Left colon (tissue), 2 donors: ENCODE measurements at regions not wholly inside any gene's neighbourhood (a gene's known extent, or its start where the extent isn't known, plus 50 kb on each side); places are given as distances from the start of the nearest gene placed in this dataset.
"Not testable (repeated sequence)": the region's sequence is repeated elsewhere in the genome, so short reads cannot be mapped to it uniquely, and the experiment has no call there.

Source experiments
- ATAC-seq: fragments of 200-7000 bp; cut with Tn5 transposase; one replicate; pipeline ENCODE4 v1.9.1; 2020; ENCODE audit warnings: mild to moderate bottlenecking, moderate library complexity
- DNase-seq, 2 donors: peaks; one replicate each; pipeline ENCODE4 v3.0.0-alpha.2; 2020
- intact Hi-C, 2 donors: fragments of 100-400 bp; cut with DNase I in 1 of 2; cut with micrococcal nuclease in 1 of 2; formaldehyde crosslinking; loops; one replicate each; pipeline versions ENCODE4 v1.11.2 to v1.14.0; 2022; cut with DNase I, micrococcal nuclease
- donor health status: DM: no; HTN: no; CAD: no.
- donor health status: DM: yes; HTN: yes; CAD: no.

- DNase-seq (no peak), ATAC-seq (no peak)
- intact Hi-C loops, result no loop called here
Observed at GRCh38 chrX:150094375-150094774, 156.1 kb upstream of the EOLA2 start.

- intact Hi-C loops, result no loop called here
- DNase-seq (no peak), ATAC-seq (no peak)
Observed at GRCh38 chrX:150094996-150095395, 156.7 kb upstream of the EOLA2 start.

DNA sequence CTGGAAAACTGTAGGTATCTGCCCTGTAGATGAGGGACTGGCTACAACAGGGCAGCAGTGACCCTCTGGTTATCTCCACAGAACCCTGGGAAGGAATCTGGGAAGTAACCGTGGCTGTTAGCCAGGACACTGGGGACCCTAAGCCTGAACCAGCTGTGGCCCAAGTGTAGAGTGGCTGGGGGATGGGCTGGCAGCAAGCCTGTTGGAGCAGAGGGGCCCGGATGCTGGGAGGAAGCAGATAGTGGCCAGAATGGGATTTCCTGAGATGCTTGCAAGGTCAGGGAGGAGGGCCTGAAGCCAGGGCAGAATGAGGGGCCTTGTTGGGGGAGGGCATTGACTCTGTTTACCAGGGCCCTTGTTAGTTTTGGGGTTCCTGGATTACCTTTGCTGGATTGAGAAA, 161.0 kb upstream of the EOLA2 start:
- DNase-seq, result no peak
- intact Hi-C loops, result no loop called here
- no peak for ATAC-seq

- intact Hi-C loops, result no loop called here
- ATAC-seq, result no peak
- no peak for DNase-seq
Observed at GRCh38 chrX:150100261-150100660, 162.0 kb upstream of the EOLA2 start.

DNA sequence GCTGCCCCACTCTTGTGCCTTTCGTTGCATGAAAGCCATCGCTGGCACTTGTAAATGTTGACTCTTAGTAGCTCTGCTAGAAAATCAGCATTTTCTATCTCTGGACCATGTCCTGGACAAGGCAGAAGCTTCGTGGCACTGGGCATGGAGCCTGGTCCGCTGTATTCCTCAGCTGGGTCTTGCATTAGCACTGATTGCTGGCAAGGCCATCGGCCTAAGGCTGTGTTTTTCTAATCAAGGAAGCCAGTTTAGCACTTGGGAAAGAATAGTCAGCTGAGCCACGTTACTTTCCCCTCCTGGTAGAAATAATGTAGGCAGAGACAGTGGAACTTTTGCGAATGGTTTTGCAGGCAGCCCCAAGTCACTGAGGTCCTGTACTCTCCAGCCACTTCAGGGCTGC, 180.2 kb upstream of the EOLA2 start:
- DNase-seq, result no peak
- ATAC-seq, result no peak
- intact Hi-C loops, result no loop called here

DNA sequence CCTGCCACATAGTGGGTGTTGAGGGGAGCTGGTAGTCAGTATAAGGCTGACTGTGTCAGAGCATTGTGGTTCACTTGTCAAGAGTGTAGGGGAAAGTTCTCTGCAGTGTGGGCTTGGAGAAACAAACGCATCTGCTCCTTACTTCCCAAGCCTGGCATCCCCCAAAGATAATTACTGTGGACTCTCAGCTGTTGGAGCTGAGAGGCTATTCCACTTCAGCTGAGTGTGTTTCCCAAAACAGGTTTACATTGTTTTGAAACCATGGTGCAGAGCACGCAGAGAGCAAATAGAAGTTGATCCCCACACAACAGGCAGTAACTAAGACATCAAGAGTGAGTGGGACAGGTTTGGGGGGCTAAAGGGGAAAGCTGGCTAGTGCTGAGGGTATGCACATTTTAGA, 181.0 kb upstream of the EOLA2 start:
- intact Hi-C loops, result no loop called here
- no peak for DNase-seq
- ATAC-seq, result no peak

- ATAC-seq, intact Hi-C loops, DNase-seq: not testable (repeated sequence)
Observed at GRCh38 chrX:150125045-150125444, 186.8 kb upstream of the EOLA2 start.

GRCh38 chrX:150127216-150127615, 188.9 kb upstream of the EOLA2 start:
- DNase-seq, result no peak
- intact Hi-C loops, result no loop called here
- no peak for ATAC-seq

DNA sequence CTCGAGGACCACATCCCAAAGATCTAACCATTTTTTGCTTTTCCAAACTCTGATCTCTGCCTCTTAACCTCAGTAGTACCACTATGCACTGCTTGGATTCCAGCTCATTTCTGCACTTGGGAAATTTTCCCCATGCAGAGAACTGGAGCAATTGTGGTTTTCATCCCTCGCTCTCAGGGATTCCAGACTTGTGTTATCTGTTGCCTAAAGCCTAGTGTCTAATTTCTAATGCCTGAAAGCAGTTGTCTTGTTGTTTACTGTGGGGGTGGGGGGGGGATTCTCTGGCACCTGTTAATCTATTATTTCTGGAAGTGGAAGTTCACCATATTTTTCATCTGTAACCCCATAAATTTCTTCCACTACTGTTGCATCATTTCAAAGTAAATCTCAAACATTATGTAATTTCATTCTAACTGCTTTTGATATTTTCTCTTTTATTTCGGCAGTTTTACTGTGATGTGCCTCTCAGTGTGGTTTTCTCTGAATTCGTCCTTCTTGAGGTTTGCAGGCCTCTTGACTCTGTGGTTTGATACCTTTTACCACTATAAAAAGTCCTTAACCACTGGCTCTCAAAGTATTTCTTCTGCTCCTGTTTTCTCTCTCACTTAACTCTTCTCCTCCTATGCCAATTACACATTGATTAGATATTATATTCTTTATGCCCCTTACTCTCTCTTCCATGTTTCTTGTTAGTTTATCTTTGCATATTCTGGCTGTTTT, 205.6 kb upstream of the EOLA2 start:
- no peak for DNase-seq
- intact Hi-C loops, result no loop called here
- no peak for ATAC-seq

DNA sequence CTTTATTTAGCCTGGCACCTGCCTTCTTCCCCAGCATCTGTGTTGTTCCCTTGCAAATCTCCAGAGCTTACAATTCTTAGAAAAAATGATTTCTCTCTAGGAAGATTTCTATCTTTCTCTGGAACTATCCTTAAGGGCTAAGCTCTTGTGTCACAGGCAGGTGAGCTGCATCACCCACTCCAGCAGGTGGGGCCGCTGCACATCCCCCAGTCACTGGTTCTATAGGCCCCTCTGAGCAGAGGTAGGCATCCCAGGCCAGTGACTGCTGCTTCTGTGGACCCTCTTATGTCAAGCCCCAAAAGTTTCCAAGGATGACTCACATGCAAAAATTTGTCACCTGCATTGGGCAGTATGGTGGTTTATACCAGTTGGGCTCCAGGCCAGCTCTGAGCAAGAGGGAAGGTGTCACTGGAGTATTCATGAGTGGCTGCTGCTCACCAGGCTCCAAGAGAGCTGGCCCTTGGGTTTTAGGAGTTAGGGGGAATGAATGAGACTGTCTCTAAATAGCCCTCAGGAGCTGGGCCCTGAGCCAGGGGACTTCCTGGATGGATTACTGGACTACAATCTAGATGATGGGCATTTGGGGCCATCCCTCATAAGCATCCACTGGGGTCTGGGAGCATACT, 208.1 kb upstream of the EOLA2 start:
- ATAC-seq (no peak), DNase-seq (no peak)
- intact Hi-C loops, result no loop called here

DNA sequence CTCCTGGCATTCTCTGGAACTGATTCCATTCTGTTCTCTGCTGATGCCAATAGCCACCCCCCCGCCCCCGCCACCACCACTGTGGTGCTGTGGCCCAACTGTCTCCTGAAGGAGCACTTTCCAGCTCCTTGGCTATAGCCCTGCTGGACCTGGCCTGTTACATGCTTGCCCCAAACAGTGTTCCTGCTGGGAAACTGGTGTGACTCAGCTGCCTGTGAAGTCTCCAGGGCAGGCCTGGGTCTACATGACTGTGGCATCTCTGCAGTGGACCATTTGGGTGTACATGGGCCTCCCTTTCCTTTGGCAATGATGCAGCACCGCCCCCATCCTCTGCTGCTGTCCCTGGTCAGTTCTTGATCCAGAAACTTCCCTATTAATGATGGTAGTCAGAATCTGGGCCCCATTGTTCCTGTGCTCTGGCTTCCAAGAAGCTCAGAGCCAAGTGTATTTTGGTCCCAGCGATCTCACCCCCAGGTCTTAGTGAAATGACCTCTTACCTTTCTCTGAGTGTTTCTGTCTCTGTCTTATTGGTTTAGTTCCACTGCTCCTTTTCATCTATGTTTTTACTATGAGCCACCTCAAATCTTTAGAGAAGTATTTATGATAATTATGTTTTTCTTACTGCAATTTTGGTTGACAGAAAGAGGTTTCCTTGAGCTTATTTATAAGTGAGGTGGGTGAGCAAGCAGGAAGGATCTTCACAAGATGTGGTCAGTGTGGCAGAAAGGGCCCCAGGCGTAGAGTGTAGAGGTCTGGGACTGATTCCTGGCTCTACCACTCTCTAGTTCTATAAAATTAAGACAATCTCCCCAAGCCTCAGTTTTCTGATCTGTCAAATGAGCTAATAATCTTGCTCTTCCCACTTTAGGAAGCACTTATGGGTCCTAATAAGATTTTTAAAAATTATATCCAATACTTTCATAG, 210.7 kb upstream of the EOLA2 start:
- DNase-seq (no peak), ATAC-seq (no peak)
- intact Hi-C loops, result no loop called here

GRCh38 chrX:150150076-150150779, 211.9 kb upstream of the EOLA2 start:
- no peak for DNase-seq
- intact Hi-C loops, result no loop called here
- no peak for ATAC-seq

GRCh38 chrX:150150780-150151125, 212.4 kb upstream of the MAMLD1 start:
- intact Hi-C loops, result no loop called here
- no peak for DNase-seq
- ATAC-seq, result no peak

GRCh38 chrX:150152036-150152435, 211.1 kb upstream of the MAMLD1 start:
- ATAC-seq (no peak), DNase-seq (no peak)
- intact Hi-C loops, result no loop called here

- intact Hi-C loops, result no loop called here
- no peak for ATAC-seq
- DNase-seq, result no peak
Observed at GRCh38 chrX:150152546-150152945, 210.6 kb upstream of the MAMLD1 start.

- peak; percentile 68 for ATAC-seq
- peak; percentile 36 to 58 for DNase-seq
- intact Hi-C loops, result no loop called here
Observed at GRCh38 chrX:150155436-150156035, 207.6 kb upstream of the MAMLD1 start.

GRCh38 chrX:150156615-150157014, 206.5 kb upstream of the MAMLD1 start:
- DNase-seq, result no peak
- no peak for ATAC-seq
- intact Hi-C loops, result no loop called here

- no peak for DNase-seq
- ATAC-seq, result peak; percentile 81
- intact Hi-C loops, result no loop called here
Observed at GRCh38 chrX:150157291-150157690, 205.8 kb upstream of the MAMLD1 start.
